LNCAP (cell line): ENCODE measurements at regions not wholly inside any gene's neighbourhood (a gene's known extent, or its start where the extent isn't known, plus 50 kb on each side); places are given as distances from the start of the nearest gene placed in this dataset.

Experiments
- TF ChIP-seq, protein P1 (sequence below): fragments of 450-650 bp; IDR thresholded peaks from 2 replicates; pipeline ENCODE4 v1.5.1; 2017; ENCODE audit warnings: mild to moderate bottlenecking

DNA sequence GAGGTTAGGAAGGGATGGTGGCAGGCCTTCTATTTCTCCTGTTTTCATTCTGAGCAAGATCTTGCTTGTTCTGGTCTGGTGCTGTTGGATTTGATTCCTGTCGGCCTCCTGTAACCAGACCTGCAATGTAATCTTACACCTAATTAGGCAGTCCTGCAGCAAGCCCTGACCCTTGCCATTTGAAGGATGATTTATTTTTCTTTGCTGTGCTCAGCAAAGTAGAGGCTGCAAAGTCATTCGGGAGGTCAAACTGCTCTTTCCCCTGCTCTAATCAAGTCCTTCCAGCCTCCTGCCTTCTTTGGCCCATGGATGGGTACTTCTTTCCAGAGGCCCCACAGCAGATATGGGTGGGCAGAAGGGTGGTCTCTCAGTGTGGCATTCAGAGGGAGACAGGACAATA, 417.7 kb upstream of the USP24 start:
- TF ChIP-seq, protein P1, sequence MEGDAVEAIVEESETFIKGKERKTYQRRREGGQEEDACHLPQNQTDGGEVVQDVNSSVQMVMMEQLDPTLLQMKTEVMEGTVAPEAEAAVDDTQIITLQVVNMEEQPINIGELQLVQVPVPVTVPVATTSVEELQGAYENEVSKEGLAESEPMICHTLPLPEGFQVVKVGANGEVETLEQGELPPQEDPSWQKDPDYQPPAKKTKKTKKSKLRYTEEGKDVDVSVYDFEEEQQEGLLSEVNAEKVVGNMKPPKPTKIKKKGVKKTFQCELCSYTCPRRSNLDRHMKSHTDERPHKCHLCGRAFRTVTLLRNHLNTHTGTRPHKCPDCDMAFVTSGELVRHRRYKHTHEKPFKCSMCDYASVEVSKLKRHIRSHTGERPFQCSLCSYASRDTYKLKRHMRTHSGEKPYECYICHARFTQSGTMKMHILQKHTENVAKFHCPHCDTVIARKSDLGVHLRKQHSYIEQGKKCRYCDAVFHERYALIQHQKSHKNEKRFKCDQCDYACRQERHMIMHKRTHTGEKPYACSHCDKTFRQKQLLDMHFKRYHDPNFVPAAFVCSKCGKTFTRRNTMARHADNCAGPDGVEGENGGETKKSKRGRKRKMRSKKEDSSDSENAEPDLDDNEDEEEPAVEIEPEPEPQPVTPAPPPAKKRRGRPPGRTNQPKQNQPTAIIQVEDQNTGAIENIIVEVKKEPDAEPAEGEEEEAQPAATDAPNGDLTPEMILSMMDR, result no peak

DNA sequence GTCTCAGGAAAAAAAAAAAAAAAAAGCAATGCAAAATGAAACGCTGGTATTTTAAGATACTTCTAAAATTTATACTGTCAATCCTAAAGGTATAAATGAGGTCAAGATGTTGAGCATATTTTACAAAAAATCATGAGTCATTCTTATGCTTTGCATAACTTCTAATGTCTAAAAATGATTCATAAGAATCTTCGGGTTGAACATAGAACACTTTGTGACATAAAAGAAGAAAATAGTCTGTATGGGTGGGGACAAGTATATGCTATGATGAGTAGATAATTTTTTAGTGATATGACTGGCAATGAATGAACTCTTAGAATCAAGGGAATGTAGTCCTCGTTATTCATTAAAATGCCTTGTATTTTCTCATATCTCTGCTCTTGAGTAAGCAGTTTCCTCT, 416.9 kb upstream of the USP24 start:
- TF ChIP-seq, protein P1, result no peak

DNA sequence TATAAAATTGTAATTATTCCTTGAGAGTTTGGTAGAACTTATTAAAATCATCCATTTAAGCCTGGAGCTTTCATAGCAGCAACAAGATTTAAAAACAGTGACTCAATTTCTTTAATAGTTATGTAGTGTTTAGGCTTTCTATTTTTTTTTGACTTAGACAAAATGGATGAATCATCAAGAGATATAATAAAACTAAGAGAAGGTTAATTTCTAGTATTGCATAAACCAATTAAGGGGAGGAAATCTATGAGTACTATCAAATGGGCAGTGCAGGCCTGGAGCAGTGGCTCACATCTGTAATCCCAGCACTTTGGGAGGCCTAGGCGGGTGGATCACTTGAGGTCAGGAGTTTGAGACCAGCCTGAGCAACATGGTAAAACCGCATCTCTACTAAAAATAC, 416.3 kb upstream of the USP24 start:
- TF ChIP-seq, protein P1, result no peak

DNA sequence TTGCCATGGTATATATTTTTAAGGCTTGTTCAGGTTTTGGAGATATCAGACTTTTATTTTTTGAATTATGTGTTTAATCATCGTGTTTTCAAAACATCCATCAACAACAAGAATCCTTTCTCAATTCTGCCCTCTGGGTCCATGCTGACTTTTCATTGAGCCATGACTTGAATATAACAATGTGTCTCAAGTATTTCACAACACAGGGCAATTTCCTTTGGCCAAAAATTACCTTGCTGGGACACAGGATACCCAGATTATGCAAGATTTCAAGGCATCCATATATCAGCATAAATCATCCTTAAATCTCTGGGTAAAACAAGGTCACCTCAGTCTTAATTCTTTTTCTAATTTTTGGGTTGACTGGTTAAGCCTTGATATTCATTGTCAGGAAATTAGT, 411.2 kb upstream of the USP24 start:
- TF ChIP-seq, protein P1, result no peak

DNA sequence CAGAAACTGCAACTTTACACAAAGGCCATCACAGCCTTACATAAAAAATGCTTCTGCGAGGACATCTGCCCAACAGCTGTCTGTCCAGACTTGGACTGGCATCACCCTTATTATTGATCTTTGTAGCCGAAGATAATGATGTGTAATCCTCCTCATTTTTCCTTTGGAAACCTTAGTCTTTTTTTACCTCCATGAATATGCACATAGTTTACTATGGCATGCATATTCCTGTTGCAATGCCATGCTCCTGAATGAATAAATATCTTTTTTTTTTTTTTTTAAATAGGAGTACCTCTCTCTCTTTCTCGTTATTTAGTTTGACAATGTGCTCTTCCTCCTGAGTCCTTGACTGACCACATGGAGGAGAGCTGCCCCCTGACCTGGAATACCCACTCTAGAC, 409.6 kb upstream of the USP24 start:
- TF ChIP-seq, protein P1, result no peak

DNA sequence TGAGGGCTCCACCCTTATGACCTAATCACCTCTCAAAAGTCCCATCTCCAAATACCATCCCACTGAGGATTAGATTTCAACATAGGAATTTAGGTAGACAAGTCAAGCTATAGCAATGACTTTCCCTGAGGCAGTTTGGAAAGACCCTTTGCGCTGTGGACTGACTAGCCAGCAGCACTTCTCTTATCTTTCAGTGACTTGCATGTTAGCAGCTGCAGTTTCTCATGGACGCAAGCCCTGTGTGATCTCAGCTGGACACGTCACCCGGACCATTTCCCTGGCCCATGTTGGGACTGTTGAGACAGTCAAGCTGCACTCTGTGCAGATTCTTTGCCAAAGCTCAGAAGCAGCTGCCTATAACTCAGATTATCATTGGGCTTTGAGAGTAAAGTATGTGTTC, 408.1 kb upstream of the USP24 start:
- TF ChIP-seq, protein P1, result no peak

DNA sequence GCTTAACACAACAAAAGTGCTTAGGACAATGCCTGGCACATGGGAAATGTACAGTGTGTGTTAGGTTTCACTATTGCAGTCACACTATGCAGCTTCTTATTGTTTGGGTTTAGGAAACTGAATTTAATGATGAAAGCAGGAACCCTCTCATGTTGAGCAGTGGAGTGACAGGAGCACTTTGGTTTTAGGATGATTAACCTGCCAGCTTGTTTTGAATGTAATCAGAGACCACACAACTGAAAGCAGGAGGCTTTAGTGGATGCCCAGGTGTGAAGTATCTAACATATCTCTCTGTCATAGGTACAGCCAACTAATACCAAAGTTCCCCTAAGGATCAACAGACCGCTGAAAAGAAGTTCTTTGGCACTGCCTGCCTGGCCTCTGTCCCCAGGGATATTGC, 406.9 kb upstream of the USP24 start:
- TF ChIP-seq, protein P1, result no peak

DNA sequence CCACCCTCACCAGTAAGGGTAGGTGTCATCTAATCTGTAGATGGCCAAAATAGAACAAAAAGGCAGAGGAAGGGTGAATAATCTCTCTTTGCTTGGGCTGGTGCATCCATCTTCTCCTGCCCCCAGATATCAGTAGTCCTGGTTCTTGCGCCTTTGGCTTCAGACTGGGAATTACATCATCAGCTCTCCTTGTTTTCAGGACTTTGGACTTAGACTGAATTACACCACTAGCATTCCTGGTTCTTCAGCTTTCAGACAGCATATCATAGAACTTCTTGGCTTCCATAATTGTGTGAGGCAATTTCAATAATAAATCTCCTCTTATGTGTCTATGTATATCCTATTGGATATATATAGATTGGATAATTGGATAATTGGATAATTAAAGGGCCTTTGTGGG, 403.0 kb upstream of the USP24 start:
- TF ChIP-seq, protein P1, result no peak
